ENCODE measurements at regions not wholly inside any gene's neighbourhood (a gene's known extent, or its start where the extent isn't known, plus 50 kb on each side); places are given as distances from the start of the nearest gene placed in this dataset.

DNA sequence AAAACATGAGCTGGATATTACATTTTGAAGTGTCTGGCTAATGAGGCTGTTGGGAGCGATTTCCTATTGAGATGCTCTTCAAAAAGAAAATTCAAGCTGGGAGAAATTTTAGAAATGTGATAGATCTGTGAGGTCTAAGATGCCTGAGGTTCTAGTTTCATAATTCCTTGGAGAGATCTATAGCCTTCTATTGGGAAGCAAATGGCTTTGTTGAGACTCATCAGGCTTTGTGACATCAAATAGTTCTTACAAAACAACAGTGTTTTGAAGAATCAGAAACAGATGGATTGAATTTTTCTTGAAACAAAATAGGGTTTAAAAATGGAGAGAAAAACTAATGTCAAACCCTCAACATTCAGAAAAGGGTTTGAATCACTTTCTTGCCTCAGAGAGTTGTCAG is 292.9 kb downstream of the NNT start:
- TF ChIP-seq ZNF292 (CRISPR knock-in tag; IDR thresholded peaks at IDR 0.05; ENCODE audit: borderline replicate concordance, low read depth), result no peak
- TF ChIP-seq ZBTB21 (CRISPR knock-in tag; IDR thresholded peaks at IDR 0.05), result no peak

Measured in HepG2 (cell line).